IPS-18c (cell line): ENCODE measurements at regions not wholly inside any gene's neighbourhood (a gene's known extent, or its start where the extent isn't known, plus 50 kb on each side); places are given as distances from the start of the nearest gene placed in this dataset.

Experiments
- H3K4me3 ChIP-seq: 2 replicates; pipeline ENCODE4 v1.7.0; 2013; ENCODE audit warnings: low read depth, mild to moderate bottlenecking, low read length, moderate library complexity; ENCODE audit not compliant: insufficient read depth
- H3K9me3 ChIP-seq: one replicate; pipeline ENCODE4 v1.6.1; 2013; ENCODE audit warnings: mild to moderate bottlenecking, low read length, moderate library complexity; ENCODE audit not compliant: control insufficient read depth, insufficient read depth

DNA sequence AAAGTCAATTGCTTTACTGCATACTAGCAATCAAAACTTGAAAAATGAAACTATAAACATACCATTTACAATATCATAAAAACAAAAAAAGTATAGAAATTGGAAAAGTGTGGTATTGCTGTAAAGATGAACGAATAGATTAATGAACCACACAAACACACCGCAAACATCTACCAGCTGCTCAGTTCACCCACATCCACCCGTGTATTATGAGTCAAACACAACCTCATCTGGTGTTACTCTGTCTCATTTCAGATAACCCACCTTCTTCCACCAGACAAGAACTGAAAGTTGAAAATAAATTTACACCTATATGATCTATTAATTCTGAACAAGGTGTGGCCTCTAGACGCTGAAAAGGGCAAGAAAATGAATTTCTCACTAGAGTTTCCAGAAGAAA, 53.3 kb downstream of the BLID start:
- H3K4me3 ChIP-seq: no peak overlapping the region
- no peaks in the 10 kb centered on the region for H3K9me3 ChIP-seq

DNA sequence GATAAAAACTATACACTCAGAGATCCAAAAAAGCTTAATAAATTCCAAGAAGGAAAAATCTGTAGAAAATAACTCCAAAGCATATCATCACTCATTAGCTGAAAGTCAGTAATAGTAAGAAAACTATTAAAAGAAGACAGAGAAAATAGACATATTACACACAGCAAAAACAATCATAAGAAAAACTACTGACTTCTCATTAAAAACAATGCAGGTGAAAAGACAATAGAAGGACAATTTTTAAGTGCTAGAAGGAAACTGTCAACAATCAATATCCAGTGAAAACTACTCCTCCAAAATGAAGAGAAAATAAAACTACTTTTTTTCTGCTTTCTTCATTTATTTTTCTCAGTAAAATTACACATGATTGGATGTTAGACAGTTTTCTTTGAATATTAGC, 56.5 kb downstream of the BLID start:
- no peak overlapping the region for H3K4me3 ChIP-seq
- H3K9me3 ChIP-seq: no peaks in the 10 kb centered on the region

DNA sequence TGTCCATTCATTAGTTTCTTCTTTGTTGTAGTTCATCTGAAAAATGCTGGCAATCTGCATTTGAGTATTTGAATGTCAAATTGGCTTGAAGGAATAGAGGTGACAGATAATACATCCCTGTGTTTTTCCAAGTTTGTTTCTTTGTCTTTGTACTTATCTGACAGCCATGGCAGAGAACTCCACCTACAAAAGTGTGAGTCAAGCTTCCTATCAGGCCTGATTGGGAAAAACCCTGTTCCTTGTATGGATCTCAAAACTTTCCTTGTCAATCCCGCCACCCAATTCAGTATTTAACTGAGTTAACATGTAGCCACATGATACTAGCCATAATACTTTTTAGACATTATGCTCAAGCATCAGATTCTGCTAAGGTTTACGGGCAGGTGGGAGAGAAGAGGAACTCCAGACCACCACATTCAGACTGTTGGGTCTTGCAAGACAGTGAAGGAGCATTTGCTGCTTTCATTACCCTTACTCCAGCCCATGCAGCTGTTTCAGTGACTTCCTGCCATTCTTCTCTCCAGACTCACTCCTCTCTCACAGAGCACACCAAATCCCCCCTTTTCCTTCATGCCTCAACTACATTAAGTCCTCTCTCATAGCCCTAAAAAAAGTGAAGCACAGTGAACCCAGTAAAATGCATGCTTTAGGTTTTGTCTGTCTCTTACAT, 65.9 kb downstream of the BLID start:
- Histone ChIP-seq H3K4me3 (no peak overlapping the region), H3K9me3 (peaks cover 2% of the 10 kb centered on the region)

DNA sequence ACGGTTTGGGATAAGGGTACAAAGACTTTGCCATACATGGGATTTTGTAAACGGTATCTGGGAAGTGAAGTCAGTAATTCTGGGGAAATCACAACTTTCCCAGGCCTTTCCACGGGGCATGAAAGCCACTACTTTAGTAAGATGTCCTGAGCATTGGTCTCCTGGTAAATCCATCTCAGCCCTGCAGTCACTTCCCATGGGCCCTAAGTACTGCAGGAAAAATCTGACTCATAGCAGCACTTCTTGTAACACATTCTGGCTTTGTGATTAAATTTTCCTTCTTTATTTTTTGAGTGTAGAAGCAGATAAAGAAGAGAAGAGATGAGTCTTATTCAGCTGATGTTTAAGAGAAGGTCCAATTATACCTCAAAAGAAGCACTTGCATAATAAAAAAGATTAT, 67.6 kb downstream of the BLID start:
- Histone ChIP-seq H3K9me3 (peaks cover 2% of the 10 kb centered on the region), H3K4me3 (no peak overlapping the region)

DNA sequence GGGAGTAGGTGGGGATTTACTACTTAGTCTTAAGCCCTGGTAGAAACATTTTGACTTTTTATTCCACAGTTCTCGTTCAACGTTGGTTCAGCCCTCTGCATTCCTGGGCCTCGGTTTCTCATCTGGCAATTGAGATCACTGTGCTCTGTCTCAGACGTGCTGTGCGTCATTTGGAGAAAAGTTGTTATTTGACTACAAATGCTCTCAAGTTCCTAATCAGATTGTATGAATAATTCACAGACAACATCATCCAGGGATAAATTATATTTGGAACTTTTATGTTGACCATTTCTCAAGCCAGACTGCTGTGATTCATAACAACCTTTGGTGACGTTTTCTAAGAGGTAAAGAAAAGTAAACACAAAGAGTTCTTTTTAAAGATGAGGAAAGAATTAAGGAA, 69.2 kb downstream of the BLID start:
- Histone ChIP-seq H3K4me3 (no peak overlapping the region), H3K9me3 (peaks cover 2% of the 10 kb centered on the region)

DNA sequence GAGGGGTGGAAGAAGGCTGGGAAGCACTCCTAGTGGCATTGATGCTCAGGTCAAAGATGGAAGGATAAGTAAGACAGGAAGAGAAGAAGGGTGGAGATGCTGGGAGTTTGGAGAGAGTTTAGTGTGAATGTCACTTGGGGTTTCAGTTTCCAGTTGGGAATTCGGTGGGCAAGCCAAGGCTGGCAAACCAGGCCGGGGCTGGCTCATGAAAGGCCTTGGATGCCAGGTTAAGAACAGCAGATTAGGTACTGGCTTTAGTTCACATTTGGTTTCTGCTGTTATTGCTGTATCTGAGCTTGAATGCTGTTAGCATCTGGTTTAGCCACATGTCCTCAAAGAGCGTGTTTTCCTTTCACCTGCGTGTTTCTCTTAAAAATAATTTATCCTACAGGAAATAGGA, 69.6 kb downstream of the BLID start:
- Histone ChIP-seq H3K4me3 (no peak overlapping the region), H3K9me3 (peaks cover 2% of the 10 kb centered on the region)

DNA sequence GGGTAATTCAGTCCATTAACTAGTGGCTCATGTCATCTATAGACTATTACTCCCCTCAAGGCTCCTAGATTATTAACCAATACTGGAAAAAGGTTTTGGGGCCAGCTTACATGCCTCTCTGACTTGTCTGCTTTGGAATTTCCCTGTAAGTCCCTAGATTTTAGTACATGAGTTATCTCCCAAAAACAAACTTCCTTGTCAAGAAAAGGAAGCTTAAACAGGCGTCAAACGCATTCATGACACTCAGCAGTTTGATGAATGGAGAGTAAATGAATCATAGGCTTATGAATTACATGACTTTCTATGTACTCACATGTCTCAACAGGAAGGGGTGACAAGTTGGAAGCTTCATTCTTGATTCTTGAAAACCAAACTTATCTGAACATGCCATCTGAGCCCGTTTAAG, 70.8 kb downstream of the BLID start:
- H3K9me3 ChIP-seq: peaks cover 2% of the 10 kb centered on the region
- H3K4me3 ChIP-seq: no peak overlapping the region

DNA sequence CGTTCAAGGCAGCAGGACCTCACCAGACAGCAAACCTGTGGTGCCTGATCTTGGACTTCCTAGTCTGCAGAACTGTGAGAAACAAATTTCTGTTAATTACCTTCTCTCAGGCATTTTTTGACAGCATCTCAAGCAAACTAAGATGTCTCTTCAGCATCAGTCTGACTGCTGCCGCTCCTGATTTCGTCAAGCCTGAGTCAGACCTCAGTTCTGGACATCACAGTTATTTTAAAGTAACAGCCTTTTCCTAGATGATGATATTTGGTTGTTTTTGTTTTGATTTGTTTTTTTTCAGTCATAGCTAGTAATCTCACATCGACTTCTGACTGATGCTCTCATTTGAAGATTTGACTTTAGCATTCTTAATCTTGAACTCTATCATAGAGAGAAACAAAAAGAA, 71.9 kb downstream of the BLID start:
- Histone ChIP-seq H3K9me3 (peaks cover 2% of the 10 kb centered on the region), H3K4me3 (no peak overlapping the region)

DNA sequence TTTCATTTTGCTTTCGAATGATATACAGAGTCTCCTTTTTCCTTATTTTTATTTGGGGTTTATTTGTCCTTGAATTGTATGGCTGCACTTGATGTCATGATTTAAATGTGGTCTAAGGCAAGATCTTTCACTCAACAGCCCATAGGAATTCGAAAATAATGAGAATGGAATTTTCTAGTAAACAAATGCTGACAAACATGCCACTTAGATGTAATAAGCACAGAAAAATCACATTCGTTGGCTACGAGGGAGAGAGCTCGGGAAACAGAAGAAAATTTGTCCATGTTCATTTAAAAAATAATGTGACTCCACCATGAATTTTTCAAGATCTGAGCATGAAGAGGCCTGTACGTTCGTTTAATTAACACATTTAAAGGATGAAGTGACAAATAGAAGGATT, 73.0 kb downstream of the BLID start:
- no peak overlapping the region for H3K4me3 ChIP-seq
- no peaks in the 10 kb centered on the region for H3K9me3 ChIP-seq

DNA sequence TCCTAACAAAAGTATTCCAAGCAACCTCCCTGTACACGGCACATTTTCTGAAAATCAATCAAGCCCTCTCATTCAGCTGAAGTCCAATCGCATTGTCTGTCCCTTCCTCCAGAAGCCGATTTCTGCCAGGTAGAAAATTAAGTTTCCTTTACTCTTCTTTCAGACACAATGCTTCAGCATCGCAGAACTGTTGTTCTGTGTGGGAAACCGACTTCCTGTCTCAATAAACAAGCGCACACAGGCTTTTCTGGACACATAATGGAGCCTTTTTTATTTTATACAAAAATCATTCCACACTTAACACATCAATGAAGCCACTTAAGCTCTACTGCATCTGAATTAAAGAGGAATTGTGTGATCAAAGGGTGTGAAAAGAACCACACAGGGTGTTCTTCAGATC, 75.6 kb downstream of the BLID start:
- no peaks in the 10 kb centered on the region for H3K9me3 ChIP-seq
- H3K4me3 ChIP-seq: peak overlapping the region; percentile 4; the same call in 1 of the 2 replicates

DNA sequence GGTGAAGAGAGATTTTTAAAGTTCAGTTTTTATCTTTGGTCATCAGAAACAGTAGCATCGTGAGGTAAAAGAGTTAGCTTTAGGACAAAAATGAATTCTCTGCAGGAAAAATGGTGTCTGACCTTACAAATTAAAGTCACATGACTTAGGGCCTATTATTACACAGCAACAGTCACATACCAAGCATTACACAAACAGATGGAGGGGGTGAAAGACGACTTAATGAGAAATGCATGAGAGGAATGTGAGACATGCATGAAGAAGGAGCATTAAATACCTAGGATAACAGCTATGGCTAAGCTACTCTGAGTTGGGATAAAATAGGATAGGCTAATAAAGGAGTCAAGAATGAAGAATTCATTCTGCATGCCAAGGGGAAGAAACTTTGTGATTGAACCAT, 77.5 kb downstream of the BLID start:
- no peaks in the 10 kb centered on the region for H3K9me3 ChIP-seq
- H3K4me3 ChIP-seq: no peak overlapping the region

DNA sequence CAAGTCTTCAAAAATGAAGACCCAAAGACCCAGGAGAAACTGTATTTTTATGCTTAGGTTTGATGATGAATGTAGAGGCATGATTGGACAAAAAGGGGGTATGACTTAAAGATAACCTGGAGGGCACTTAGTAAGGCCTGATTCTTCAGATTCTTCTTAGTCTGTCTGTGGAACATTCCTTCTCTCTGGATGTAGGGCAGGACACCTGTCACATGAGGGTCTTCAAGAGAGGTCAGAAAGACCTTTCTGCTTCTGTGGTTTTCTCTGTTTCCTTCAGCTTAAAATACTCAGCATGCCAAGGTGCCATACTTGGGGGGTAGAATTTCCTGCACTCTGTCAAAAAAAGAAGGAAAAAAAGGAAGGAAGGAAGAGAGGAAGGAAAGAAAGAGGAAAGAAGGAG, 78.1 kb downstream of the BLID start:
- Histone ChIP-seq H3K9me3 (no peaks in the 10 kb centered on the region), H3K4me3 (no peak overlapping the region)

DNA sequence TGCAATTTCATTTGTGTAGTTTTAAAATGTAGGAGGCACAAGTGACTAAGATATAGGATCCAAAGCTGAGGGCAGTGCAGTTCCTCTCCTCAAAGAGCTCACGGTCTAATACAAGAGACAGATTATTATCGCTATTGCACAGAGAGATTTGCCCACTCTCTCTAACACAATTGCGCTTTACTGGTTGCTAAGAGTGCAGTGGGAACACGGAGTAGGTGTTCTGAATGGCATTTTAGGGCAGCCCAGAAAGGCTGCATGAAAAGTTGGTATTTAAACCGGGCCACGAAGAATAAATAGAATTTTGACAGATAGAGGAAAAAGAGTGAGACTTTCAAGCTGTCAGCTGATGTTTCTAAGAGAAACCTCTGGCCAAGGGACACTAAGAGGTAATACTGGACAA, 79.5 kb downstream of the BLID start:
- Histone ChIP-seq H3K9me3 (no peaks in the 10 kb centered on the region), H3K4me3 (no peak overlapping the region)

DNA sequence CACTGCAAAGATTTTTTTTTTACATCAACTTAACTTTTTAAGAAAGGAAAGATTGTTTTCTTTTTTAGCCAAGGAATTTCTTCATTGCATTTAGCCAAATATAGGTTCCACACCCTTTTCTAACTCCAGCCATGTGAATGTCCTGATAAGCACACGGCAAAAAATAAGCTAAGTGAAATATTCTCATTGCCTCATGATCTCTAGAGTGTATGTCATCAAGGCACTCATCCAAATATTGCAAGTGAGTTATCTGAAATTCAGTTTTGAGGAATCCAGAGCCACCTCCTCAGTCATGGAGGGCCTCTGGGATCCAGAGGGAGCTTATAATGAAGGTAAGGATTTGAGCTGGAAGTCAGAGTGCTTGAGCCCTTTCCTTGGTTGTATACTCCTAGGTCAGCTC, 80.0 kb downstream of the BLID start:
- Histone ChIP-seq H3K4me3 (no peak overlapping the region), H3K9me3 (no peaks in the 10 kb centered on the region)

DNA sequence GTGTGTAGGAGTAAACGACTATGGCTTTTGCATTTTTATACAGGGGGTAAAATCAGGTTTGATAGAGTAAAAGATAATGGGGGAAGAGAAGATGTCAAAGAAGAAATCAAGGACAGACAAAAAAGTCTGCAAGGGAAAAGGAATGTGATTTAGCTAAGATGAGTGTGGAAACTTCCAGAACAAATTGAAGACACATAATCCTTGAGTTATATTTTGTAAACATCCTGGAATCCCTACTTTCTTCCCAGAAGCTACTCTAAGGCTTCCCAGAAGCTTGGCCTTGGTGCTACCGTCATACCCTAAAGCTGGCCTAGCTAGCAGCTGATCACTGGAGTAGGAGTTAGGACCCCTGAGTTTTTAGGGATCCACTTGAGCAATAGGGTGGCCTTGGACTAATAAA, 82.4 kb downstream of the BLID start:
- H3K9me3 ChIP-seq: no peaks in the 10 kb centered on the region
- H3K4me3 ChIP-seq: no peak overlapping the region

DNA sequence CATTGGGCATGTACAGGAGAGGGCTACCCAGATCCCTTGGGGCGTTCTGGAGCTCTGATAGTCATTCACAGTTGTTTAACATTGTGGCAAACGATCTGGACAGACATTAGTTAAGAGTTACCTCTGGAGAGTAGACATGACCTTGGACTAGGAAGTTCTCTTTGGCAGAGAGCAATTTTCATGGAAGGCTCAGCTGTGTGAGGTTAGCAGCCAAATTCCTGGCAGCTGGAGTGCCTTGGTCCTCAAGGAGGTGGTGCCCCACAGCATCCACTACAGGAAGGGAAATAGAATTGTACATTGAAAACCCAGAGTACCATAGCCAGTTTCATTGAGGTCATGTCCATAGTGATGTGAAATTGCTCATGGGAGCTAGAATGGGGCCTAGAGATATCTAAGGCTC, 82.8 kb downstream of the BLID start:
- no peak overlapping the region for H3K4me3 ChIP-seq
- no peaks in the 10 kb centered on the region for H3K9me3 ChIP-seq

DNA sequence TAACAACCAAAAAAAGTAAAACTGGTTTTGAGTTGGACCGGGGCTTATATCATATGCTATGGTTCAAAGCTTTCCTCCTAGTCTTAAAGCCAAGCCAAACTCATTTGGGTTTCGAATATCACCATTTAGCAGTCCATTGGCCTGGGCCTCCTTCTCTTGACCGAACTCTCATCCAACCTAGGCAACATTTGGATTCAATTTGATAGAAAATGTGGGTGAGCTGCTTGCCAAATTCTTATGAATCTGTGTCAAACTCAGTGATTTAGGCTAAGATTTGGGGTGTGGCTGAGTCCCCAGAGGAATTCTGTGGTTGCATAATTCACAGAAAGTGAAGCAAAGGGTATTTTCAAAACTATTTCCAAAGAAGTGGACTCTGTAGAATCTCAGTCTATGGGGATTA, 83.7 kb downstream of the BLID start:
- no peak overlapping the region for H3K4me3 ChIP-seq
- H3K9me3 ChIP-seq: no peaks in the 10 kb centered on the region

DNA sequence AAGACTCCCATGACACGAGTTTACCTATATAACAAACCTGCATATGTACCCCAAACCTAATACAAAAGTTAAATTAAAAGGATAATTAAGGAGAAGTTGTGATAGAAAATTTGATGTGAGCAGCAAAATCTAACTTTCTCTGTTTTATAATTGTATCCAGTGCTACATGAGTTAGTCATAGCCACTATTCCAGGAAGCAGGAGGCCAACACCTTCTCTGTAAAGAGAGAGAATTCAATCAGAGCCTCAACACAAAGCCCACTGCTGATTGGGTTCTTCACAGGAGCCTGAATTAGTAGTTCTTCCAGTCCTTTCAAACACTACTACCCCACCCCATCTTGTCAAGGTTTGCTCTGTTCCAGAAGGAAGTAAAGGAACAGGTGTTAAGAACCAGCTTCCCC, 84.2 kb downstream of the BLID start:
- no peak overlapping the region for H3K4me3 ChIP-seq

DNA sequence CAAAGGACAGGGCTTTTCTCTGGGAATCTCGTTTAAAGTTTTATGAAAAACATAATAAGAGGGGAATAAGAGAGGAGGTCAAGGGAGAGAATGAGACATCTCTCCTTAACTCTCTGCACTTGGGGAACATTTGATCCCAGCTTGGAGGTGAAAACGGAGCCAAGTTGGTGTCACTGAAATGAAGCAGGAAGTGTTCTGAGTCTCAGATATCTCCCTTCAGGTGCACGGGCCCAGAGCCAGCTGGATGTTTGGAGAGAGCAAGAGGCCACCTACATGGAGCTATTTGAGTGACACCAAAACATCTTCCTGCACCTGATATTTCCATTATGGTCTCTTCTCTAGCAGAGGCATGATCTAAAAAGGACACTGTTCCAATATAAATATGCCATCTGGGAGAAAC, 85.7 kb downstream of the BLID start:
- Histone ChIP-seq H3K9me3 (no peaks in the 10 kb centered on the region), H3K4me3 (no peak overlapping the region)

More for the DNA sequence above, 84.2 kb downstream of the BLID start:
- H3K9me3 ChIP-seq: no peaks in the 10 kb centered on the region
